ENCODE measurements at regions not wholly inside any gene's neighbourhood (a gene's known extent, or its start where the extent isn't known, plus 50 kb on each side); places are given as distances from the start of the nearest gene placed in this dataset.

- TF ChIP-seq POLR2AphosphoS5 (IDR thresholded peaks at IDR 0.05), result no peak
- no peak for TF ChIP-seq POLR2A (IDR thresholded peaks at IDR 0.05)
- no peak for TF ChIP-seq CTCF (IDR thresholded peaks at IDR 0.05)
- H3K36me3 ChIP-seq, result no peaks in the 10 kb centered on the region
- no peak for DNase-seq (ENCODE audit: low spot score)
- whole genome bisulfite sequencing, result 83% methylated on average over 14 of the region's 14 CpGs
- no peaks in the 10 kb centered on the region for H3K4me1 ChIP-seq (replicated peaks)
- intact Hi-C loops (cut with DNase I), result no loop called here
- no peak overlapping the region for H3K4me3 ChIP-seq
- H3K9me3 ChIP-seq, result no peaks in the 10 kb centered on the region
- H3K27me3 ChIP-seq (replicated peaks; ENCODE audit: insufficient read depth), result no peaks in the 10 kb centered on the region
- no peak overlapping the region for H3K27ac ChIP-seq
Measured at GRCh38 chr5:5795074-5795771, 372.7 kb downstream of the ICE1 start.

- Histone ChIP-seq H3K27me3 (replicated peaks; ENCODE audit: insufficient read depth) (no peaks in the 10 kb centered on the region), H3K9me3 (no peaks in the 10 kb centered on the region), H3K4me1 (replicated peaks) (no peaks in the 10 kb centered on the region), H3K4me3 (no peak overlapping the region), H3K36me3 (no peaks in the 10 kb centered on the region), H3K27ac (no peak overlapping the region)
- no peak for TF ChIP-seq POLR2A (IDR thresholded peaks at IDR 0.05)
- no peak for TF ChIP-seq CTCF (IDR thresholded peaks at IDR 0.05)
- no peak for TF ChIP-seq POLR2AphosphoS5 (IDR thresholded peaks at IDR 0.05)
- intact Hi-C loops (cut with DNase I), result no loop called here
- no peak for DNase-seq (ENCODE audit: low spot score)
- 78% methylated on average over 4 of the region's 4 CpGs for WGBS
Measured at GRCh38 chr5:5794118-5794560, 371.7 kb downstream of the ICE1 start.

- TF ChIP-seq POLR2A (IDR thresholded peaks at IDR 0.05) (no peak), POLR2AphosphoS5 (IDR thresholded peaks at IDR 0.05) (no peak), CTCF (IDR thresholded peaks at IDR 0.05) (no peak)
- H3K9me3 ChIP-seq, result no peaks in the 10 kb centered on the region
- H3K4me3 ChIP-seq, result no peak overlapping the region
- no peaks in the 10 kb centered on the region for H3K36me3 ChIP-seq
- H3K27ac ChIP-seq, result no peak overlapping the region
- DNase-seq (ENCODE audit: low spot score), result no peak
- intact Hi-C loops (cut with DNase I), result no loop called here
- no peaks in the 10 kb centered on the region for H3K27me3 ChIP-seq (replicated peaks; ENCODE audit: insufficient read depth)
- 70% methylated on average over 10 of the region's 10 CpGs for WGBS
- no peaks in the 10 kb centered on the region for H3K4me1 ChIP-seq (replicated peaks)
Measured at GRCh38 chr5:5793242-5794117, 371.0 kb downstream of the ICE1 start.

GRCh38 chr5:5792106-5792505 lies 369.6 kb downstream of the ICE1 start:
- TF ChIP-seq POLR2A (IDR thresholded peaks at IDR 0.05) (no peak), CTCF (IDR thresholded peaks at IDR 0.05) (no peak), POLR2AphosphoS5 (IDR thresholded peaks at IDR 0.05) (no peak)
- Histone ChIP-seq H3K27me3 (replicated peaks; ENCODE audit: insufficient read depth) (no peaks in the 10 kb centered on the region), H3K4me1 (replicated peaks) (no peaks in the 10 kb centered on the region), H3K27ac (no peak overlapping the region), H3K36me3 (no peaks in the 10 kb centered on the region), H3K9me3 (no peaks in the 10 kb centered on the region), H3K4me3 (no peak overlapping the region)
- 88% methylated on average over 1 of the region's 1 CpG for WGBS
- no peak for DNase-seq (ENCODE audit: low spot score)
- intact Hi-C loops (cut with DNase I), result no loop called here
